Mesenchymal stem cell (in vitro differentiated cells and primary cell): ENCODE measurements at regions not wholly inside any gene's neighbourhood (a gene's known extent, or its start where the extent isn't known, plus 50 kb on each side); places are given as distances from the start of the nearest gene placed in this dataset.

ENCODE experiments used
- DNase-seq: peaks from one replicate; pipeline ENCODE4 v3.0.0-alpha.2; 2013
- H2AFZ ChIP-seq: one replicate; pipeline ENCODE4 v1.6.1; 2013; ENCODE audit warnings: low read depth, mild to moderate bottlenecking, control low read depth, inconsistent platforms, low read length, moderate library complexity
- H2AK5ac ChIP-seq: 2 replicates; pipeline ENCODE4 v1.6.1; 2013; ENCODE audit warnings: low read length, moderate library complexity, mild to moderate bottlenecking, inconsistent platforms; ENCODE audit not compliant: severe bottlenecking
- H2BK120ac ChIP-seq: one replicate; pipeline ENCODE4 v1.6.1; 2013; ENCODE audit warnings: low read depth, mild to moderate bottlenecking, inconsistent platforms, low read length, moderate library complexity
- H2BK12ac ChIP-seq, 2 experiments: one replicate each; pipeline ENCODE4 v1.6.1; 2013; ENCODE audit warnings: inconsistent platforms in 2 of 2, low read length in 2 of 2, mild to moderate bottlenecking in 2 of 2, moderate library complexity in 2 of 2, control low read depth in 1 of 2
- H2BK15ac ChIP-seq: one replicate; pipeline ENCODE4 v1.6.1; 2013; ENCODE audit warnings: mild to moderate bottlenecking, low read depth, inconsistent platforms; ENCODE audit not compliant: poor library complexity, severe bottlenecking
- H2BK5ac ChIP-seq: 2 replicates; pipeline ENCODE4 v1.6.1; 2013; ENCODE audit warnings: low read depth, mild to moderate bottlenecking, low read length, control low read depth, inconsistent platforms; ENCODE audit not compliant: poor library complexity, severe bottlenecking
- H3K14ac ChIP-seq, 2 experiments: one replicate each; pipeline ENCODE4 v1.6.1; 2013; ENCODE audit warnings: inconsistent platforms in 2 of 2, low read length in 2 of 2, control low read depth in 1 of 2, mild to moderate bottlenecking in 1 of 2, moderate library complexity in 1 of 2
- H3K18ac ChIP-seq, 2 experiments: one replicate each; pipeline ENCODE4 v1.6.1; 2013; ENCODE audit warnings: inconsistent platforms in 2 of 2, low read length in 2 of 2, control low read depth in 1 of 2, low read depth in 1 of 2, mild to moderate bottlenecking in 1 of 2
- H3K23ac ChIP-seq, 2 experiments: one replicate each; pipeline ENCODE4 v1.6.1; 2013; ENCODE audit warnings: inconsistent platforms in 2 of 2, low read length in 2 of 2, mild to moderate bottlenecking in 2 of 2, moderate library complexity in 2 of 2, control low read depth in 1 of 2
- H3K27ac ChIP-seq: 2 replicates; pipeline ENCODE4 v1.5.1; 2013; ENCODE audit warnings: mild to moderate bottlenecking, moderate library complexity, low read length, control low read depth, inconsistent platforms; ENCODE audit not compliant: poor library complexity, severe bottlenecking
- H3K27me3 ChIP-seq, 2 experiments: 2 replicates each; pipeline versions ENCODE4 v1.6.1 to v1.7.0; 2013; ENCODE audit warnings: low read length in 2 of 2, mild to moderate bottlenecking in 2 of 2, moderate library complexity in 2 of 2, control low read depth in 1 of 2, inconsistent platforms in 1 of 2; ENCODE audit not compliant: control insufficient read depth in 1 of 2, insufficient read depth in 1 of 2
- H3K36me3 ChIP-seq, 2 experiments: 2 replicates each; pipeline versions ENCODE4 v1.6.1 to v1.7.0; 2013; ENCODE audit warnings: low read length in 2 of 2, control low read depth in 1 of 2, inconsistent platforms in 1 of 2, low read depth in 1 of 2, mild to moderate bottlenecking in 1 of 2; ENCODE audit not compliant: insufficient read depth in 2 of 2, control insufficient read depth in 1 of 2
- H3K4ac ChIP-seq, 2 experiments: one replicate each; pipeline ENCODE4 v1.6.1; 2013; ENCODE audit warnings: inconsistent platforms in 2 of 2, low read length in 2 of 2, mild to moderate bottlenecking in 2 of 2, moderate library complexity in 2 of 2, control low read depth in 1 of 2, low read depth in 1 of 2
- H3K4me1 ChIP-seq: 2 replicates; pipeline ENCODE4 v1.6.1; 2013; ENCODE audit warnings: low read depth, low read length, control low read depth; ENCODE audit not compliant: control insufficient read depth, insufficient read depth
- H3K4me2 ChIP-seq: 2 replicates; pipeline ENCODE4 v1.6.1; 2013; ENCODE audit warnings: low read length, mild to moderate bottlenecking, inconsistent platforms; ENCODE audit not compliant: poor library complexity, severe bottlenecking
- H3K4me3 ChIP-seq, 2 experiments: 2 replicates each; pipeline versions ENCODE4 v1.5.1 to v1.7.0; 2013; ENCODE audit warnings: low read length in 2 of 2, mild to moderate bottlenecking in 2 of 2, control low read depth in 1 of 2, low read depth in 1 of 2; ENCODE audit not compliant: insufficient read depth in 1 of 2
- H3K79me1 ChIP-seq: replicated peaks from 2 replicates; pipeline ENCODE4 v1.6.1; 2013; ENCODE audit warnings: mild to moderate bottlenecking, control low read depth, low read length, inconsistent platforms; ENCODE audit not compliant: poor library complexity, severe bottlenecking
- H3K9ac ChIP-seq: 2 replicates; pipeline ENCODE4 v1.7.0; 2013; ENCODE audit warnings: mild to moderate bottlenecking, low read length, moderate library complexity
- H3K9me3 ChIP-seq: 2 replicates; pipeline ENCODE4 v1.7.0; 2013; ENCODE audit warnings: mild to moderate bottlenecking, low read length; ENCODE audit not compliant: control insufficient read depth
- H4K8ac ChIP-seq: one replicate; pipeline ENCODE4 v1.6.1; 2013; ENCODE audit warnings: inconsistent platforms, mild to moderate bottlenecking, low read length, moderate library complexity
- H4K91ac ChIP-seq: one replicate; pipeline ENCODE4 v1.6.1; 2013; ENCODE audit warnings: mild to moderate bottlenecking, low read length, inconsistent platforms
- WGBS: methylation state at CpG from one replicate; pipeline ENCODE4 v1.1.7; 2013; ENCODE audit warnings: mixed read lengths; 5-methylcytosine and 5-hydroxymethylcytosine counted together

DNA sequence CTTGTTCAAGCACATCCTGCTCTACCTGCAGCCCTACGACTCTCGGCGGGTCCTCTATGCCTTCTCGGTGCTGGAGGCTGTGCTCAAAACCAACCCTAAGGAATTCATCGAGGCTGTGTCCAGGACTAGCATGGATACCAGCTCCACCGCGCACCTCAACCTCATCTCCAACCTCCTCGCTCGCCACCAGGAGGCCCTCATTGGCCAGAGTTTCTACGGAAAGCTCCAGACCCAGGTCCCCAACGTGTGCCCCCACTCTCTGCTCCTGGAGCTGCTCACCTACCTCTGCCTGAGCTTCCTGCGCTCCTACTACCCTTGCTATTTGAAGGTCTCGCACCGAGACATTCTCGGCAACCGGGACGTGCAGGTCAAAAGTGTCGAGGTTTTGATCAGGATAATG, 74.3 kb upstream of the MORC3 start:
- H3K79me1 ChIP-seq, result peaks cover 4% of the 10 kb centered on the region
- no peaks in the 10 kb centered on the region for H3K9me3 ChIP-seq
- H2BK120ac ChIP-seq, result no peak overlapping the region
- H2BK12ac ChIP-seq, result no peak overlapping the region
- H3K4me2 ChIP-seq, result no peak overlapping the region
- H2BK15ac ChIP-seq, result no peak overlapping the region
- H3K14ac ChIP-seq, result no peak overlapping the region
- H3K4me3 ChIP-seq, result no peak overlapping the region
- no peak overlapping the region for H2AFZ ChIP-seq
- H3K27me3 ChIP-seq, result no peaks in the 10 kb centered on the region
- H4K8ac ChIP-seq, result no peak overlapping the region
- H3K4me1 ChIP-seq, result peaks cover 15% of the 10 kb centered on the region
- H2AK5ac ChIP-seq, result no peak overlapping the region
- DNase-seq, result no peak
- H3K4ac ChIP-seq, result no peak overlapping the region
- H3K18ac ChIP-seq, result no peak overlapping the region
- WGBS, result 94% methylated on average over 18 of the region's 18 CpGs
- no peak overlapping the region for H3K9ac ChIP-seq
- H3K36me3 ChIP-seq, result peaks cover 28 to 68% of the 10 kb centered on the region in 2 experiments
- no peak overlapping the region for H4K91ac ChIP-seq
- no peak overlapping the region for H3K27ac ChIP-seq
- no peak overlapping the region for H3K23ac ChIP-seq
- no peak overlapping the region for H2BK5ac ChIP-seq

DNA sequence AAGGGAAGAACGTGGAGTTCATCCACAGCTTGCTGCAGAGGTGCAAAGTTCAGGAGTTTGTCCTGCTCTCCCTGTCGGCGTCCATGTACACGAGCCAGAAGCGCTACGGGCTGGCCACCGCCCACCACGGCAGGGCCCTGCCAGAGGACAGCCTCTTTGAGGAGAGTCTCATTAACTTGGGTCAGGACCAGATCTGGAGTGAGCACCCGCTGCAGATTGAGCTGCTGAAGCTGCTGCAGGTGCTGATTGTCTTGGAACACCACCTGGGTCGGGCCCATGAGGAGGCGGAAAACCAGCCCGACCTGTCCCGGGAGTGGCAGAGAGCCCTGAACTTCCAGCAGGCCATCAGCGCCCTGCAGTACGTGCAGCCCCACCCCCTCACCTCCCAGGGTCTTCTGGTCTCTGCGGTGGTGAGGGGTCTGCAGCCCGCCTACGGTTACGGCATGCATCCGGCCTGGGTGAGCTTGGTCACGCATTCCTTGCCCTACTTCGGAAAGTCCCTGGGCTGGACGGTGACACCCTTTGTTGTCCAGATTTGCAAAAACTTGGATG, 73.8 kb upstream of the MORC3 start:
- Histone ChIP-seq H2AFZ (no peak overlapping the region), H4K91ac (no peak overlapping the region), H3K79me1 (peaks cover 4% of the 10 kb centered on the region), H3K4me3 (no peak overlapping the region), H2BK5ac (no peak overlapping the region), H2AK5ac (no peak overlapping the region), H2BK15ac (no peak overlapping the region), H4K8ac (no peak overlapping the region), H3K27me3 (no peaks in the 10 kb centered on the region), H3K9ac (no peak overlapping the region), H3K18ac (no peak overlapping the region), H3K4me1 (peaks cover 17% of the 10 kb centered on the region), H3K4ac (no peak overlapping the region), H3K4me2 (no peak overlapping the region), H3K23ac (no peak overlapping the region), H3K9me3 (no peaks in the 10 kb centered on the region), H3K14ac (no peak overlapping the region), H2BK120ac (no peak overlapping the region), H2BK12ac (no peak overlapping the region), H3K36me3 (peaks cover 32 to 73% of the 10 kb centered on the region in 2 experiments), H3K27ac (no peak overlapping the region)
- DNase-seq, result no peak
- WGBS, result 75% methylated on average over 23 of the region's 23 CpGs

DNA sequence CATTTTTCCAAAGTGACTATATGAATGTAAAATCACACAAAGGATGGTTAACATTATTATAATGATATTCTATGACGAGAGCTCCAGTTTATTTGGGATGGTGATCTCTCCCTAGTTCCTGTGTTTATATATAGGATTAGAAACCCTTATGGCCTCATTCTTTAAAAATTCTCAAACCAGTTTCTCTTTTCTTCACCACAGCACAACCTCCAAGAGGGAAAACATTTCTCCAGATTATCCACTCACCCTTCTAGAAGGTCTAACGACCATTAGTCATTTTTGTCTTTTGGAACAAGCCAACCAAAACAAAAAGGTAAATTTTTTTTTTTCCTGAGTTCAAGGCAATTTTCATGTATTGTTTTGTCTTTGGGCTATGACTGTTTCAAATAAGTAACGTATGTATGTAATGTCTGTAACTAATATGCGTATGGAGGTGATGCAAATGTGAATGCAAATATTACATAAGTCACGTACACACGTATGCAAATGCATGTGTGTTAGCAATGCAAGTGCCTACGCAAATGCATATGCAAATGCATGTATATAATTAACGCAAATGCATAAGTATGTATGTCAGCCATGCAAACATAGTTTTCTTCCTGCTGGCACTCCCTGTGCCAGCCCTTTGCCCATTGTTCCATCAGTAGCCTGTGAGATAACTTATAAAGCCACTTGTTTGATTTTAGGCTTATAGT, 72.5 kb upstream of the MORC3 start:
- Histone ChIP-seq H3K27me3 (no peaks in the 10 kb centered on the region), H2BK120ac (no peak overlapping the region), H4K91ac (no peak overlapping the region), H3K4me2 (no peak overlapping the region), H2BK15ac (no peak overlapping the region), H2AFZ (no peak overlapping the region), H3K4me3 (no peak overlapping the region), H3K36me3 (peaks cover 32 to 79% of the 10 kb centered on the region in 2 experiments), H3K4me1 (peaks cover 17% of the 10 kb centered on the region), H4K8ac (no peak overlapping the region), H3K23ac (no peak overlapping the region), H3K9ac (no peak overlapping the region), H3K27ac (no peak overlapping the region), H3K18ac (no peak overlapping the region), H2AK5ac (no peak overlapping the region), H3K9me3 (no peaks in the 10 kb centered on the region), H3K79me1 (peaks cover 4% of the 10 kb centered on the region), H2BK12ac (no peak overlapping the region), H2BK5ac (no peak overlapping the region), H3K14ac (no peak overlapping the region), H3K4ac (no peak overlapping the region)
- 84% methylated on average over 7 of the region's 8 CpGs for WGBS
- peak; percentile 26 for DNase-seq

- Histone ChIP-seq H3K23ac (no peak overlapping the region), H3K4ac (no peak overlapping the region), H4K91ac (no peak overlapping the region), H3K27ac (no peak overlapping the region), H2AFZ (no peak overlapping the region), H3K79me1 (peaks cover 4% of the 10 kb centered on the region), H3K9ac (no peak overlapping the region), H3K9me3 (no peaks in the 10 kb centered on the region), H3K14ac (no peak overlapping the region), H3K4me3 (no peak overlapping the region), H2BK15ac (no peak overlapping the region), H2BK5ac (no peak overlapping the region), H2AK5ac (peak overlapping the region; percentile 37), H4K8ac (no peak overlapping the region), H3K4me2 (no peak overlapping the region), H3K4me1 (peaks cover 17% of the 10 kb centered on the region), H2BK12ac (no peak overlapping the region), H3K18ac (no peak overlapping the region), H2BK120ac (no peak overlapping the region), H3K36me3 (peaks cover 42 to 90% of the 10 kb centered on the region in 2 experiments), H3K27me3 (no peaks in the 10 kb centered on the region)
- no peak for DNase-seq
- 95% methylated on average over 20 of the region's 20 CpGs for WGBS
These were observed 70.2 kb upstream of the MORC3 start for GRCh38 chr21:36249576-36250422.
